Neural cell (in vitro differentiated cells): ENCODE measurements at regions not wholly inside any gene's neighbourhood (a gene's known extent, or its start where the extent isn't known, plus 50 kb on each side); places are given as distances from the start of the nearest gene placed in this dataset.

Source experiments
- CTCF ChIP-seq: fragments of 450-650 bp; IDR thresholded peaks from 2 replicates; pipeline ENCODE4 v1.5.1; 2014; ENCODE audit warnings: antibody characterized with exemption, mild to moderate bottlenecking, moderate library complexity; ENCODE audit not compliant: poor library complexity, severe bottlenecking
- EP300 ChIP-seq: fragments of 450-650 bp; conservative IDR thresholded peaks from 2 replicates; pipeline ENCODE4 v1.6.1; 2014; ENCODE audit warnings: antibody characterized with exemption, mild to moderate bottlenecking, moderate library complexity; ENCODE audit not compliant: poor library complexity, severe bottlenecking
- MXI1 ChIP-seq: fragments of 450-650 bp; conservative IDR thresholded peaks from 2 replicates; pipeline ENCODE4 v1.6.1; 2014; ENCODE audit warnings: antibody characterized with exemption, mild to moderate bottlenecking; ENCODE audit not compliant: poor library complexity, severe bottlenecking
- REST ChIP-seq: IDR thresholded peaks from 2 replicates; pipeline ENCODE4 v1.6.1; 2012; ENCODE audit warnings: borderline replicate concordance
- SMC3 ChIP-seq: fragments of 450-650 bp; conservative IDR thresholded peaks from 2 replicates; pipeline ENCODE4 v1.6.1; 2014; ENCODE audit warnings: antibody characterized with exemption, mild to moderate bottlenecking, moderate library complexity; ENCODE audit not compliant: poor library complexity
- TAF1 ChIP-seq: IDR thresholded peaks from 2 replicates; pipeline ENCODE4 v1.6.1; 2012; ENCODE audit warnings: low read depth

- TF ChIP-seq CTCF = no peak
- TF ChIP-seq SMC3 = no peak
- no peak for TF ChIP-seq TAF1
- TF ChIP-seq EP300 = no peak
- TF ChIP-seq REST = no peak
- TF ChIP-seq MXI1 = no peak
Observed at GRCh38 chr3:31091748-31092147, 197.3 kb upstream of the GADL1 start.
